Testis (tissue), 2 donors: ENCODE measurements at regions not wholly inside any gene's neighbourhood (a gene's known extent, or its start where the extent isn't known, plus 50 kb on each side); places are given as distances from the start of the nearest gene placed in this dataset.

Source experiments
- DNase-seq: peaks from one replicate; pipeline ENCODE4 v3.0.0-alpha.2; 2019
- H3K27ac ChIP-seq, 2 donors: fragments of 200-600 bp; sonication (generic); one replicate each; pipeline ENCODE4 v1.5.1; 2019
- H3K27me3 ChIP-seq: fragments of 200-600 bp; sonication (generic); one replicate; pipeline ENCODE4 v1.5.1; 2019
- H3K36me3 ChIP-seq: fragments of 200-600 bp; sonication (generic); one replicate; pipeline ENCODE4 v1.5.1; 2017; ENCODE audit warnings: low read depth; ENCODE audit errors: missing control alignments
- H3K4me1 ChIP-seq: fragments of 200-600 bp; sonication (generic); one replicate; pipeline ENCODE4 v1.5.1; 2019
- H3K4me3 ChIP-seq, 2 donors: fragments of 200-600 bp; sonication (generic); one replicate each; pipeline ENCODE4 v1.5.1; 2017 to 2019
- H3K9me3 ChIP-seq: fragments of 200-600 bp; sonication (generic); one replicate; pipeline ENCODE4 v1.5.1; 2017
- CTCF ChIP-seq, 3 experiments: fragments of 450-650 bp in 2 of 3; fragments of 200-600 bp in 1 of 3; sonication (generic) in 1 of 3; IDR thresholded peaks; one replicate each; pipeline ENCODE4 v1.5.1; 2016 to 2019; ENCODE audit warnings: antibody characterized with exemption in 3 of 3, mild to moderate bottlenecking in 2 of 3, moderate library complexity in 1 of 3
- POLR2A ChIP-seq: fragments of 450-650 bp; IDR thresholded peaks from one replicate; pipeline ENCODE4 v1.6.1; 2017; ENCODE audit warnings: antibody characterized with exemption, mild to moderate bottlenecking, moderate library complexity
- WGBS, 2 donors: methylation state at CpG; one replicate each; pipeline ENCODE4 v1.1.5; 2018; 5-methylcytosine and 5-hydroxymethylcytosine counted together
- intact Hi-C: fragments of 100-400 bp; cut with DNase I; formaldehyde crosslinking; loops from one replicate; pipeline ENCODE4 v1.15.1; 2023; ENCODE audit warnings: low total_unique reads

- TF ChIP-seq CTCF (IDR thresholded peaks at IDR 0.05) (no peak), POLR2A (no peak)
- Histone ChIP-seq H3K36me3 (no peaks in the 10 kb centered on the region), H3K4me1 (peaks cover 3% of the 10 kb centered on the region), H3K27ac (no peak overlapping the region), H3K27me3 (no peaks in the 10 kb centered on the region), H3K9me3 (no peaks in the 10 kb centered on the region), H3K4me3 (no peak overlapping the region)
- DNase-seq = no peak
- 55% methylated on average over 8 to 12 of the region's 12 CpGs for WGBS, 2 donors
- intact Hi-C loops = no loop called here
Observed at GRCh38 chrX:38992441-38993096, 191.3 kb downstream of the MID1IP1 start.

- intact Hi-C loops = no loop called here
- Histone ChIP-seq H3K27me3 (no peaks in the 10 kb centered on the region), H3K27ac (no peak overlapping the region), H3K4me3 (no peak overlapping the region), H3K4me1 (peaks cover 3% of the 10 kb centered on the region), H3K9me3 (no peaks in the 10 kb centered on the region), H3K36me3 (no peaks in the 10 kb centered on the region)
- DNase-seq = no peak
- TF ChIP-seq CTCF (IDR thresholded peaks at IDR 0.05) (no peak), POLR2A (no peak)
- WGBS, 2 donors = 47 to 67% methylated on average over 1 of the region's 1 CpG
Observed at GRCh38 chrX:38993500-38993899, 192.2 kb downstream of the MID1IP1 start.

GRCh38 chrX:38999099-38999498 is 197.8 kb downstream of the MID1IP1 start:
- no peak for TF ChIP-seq POLR2A
- no peak for TF ChIP-seq CTCF (IDR thresholded peaks at IDR 0.05)
- H3K9me3 ChIP-seq = no peaks in the 10 kb centered on the region
- H3K27ac ChIP-seq = no peak overlapping the region
- no peak for DNase-seq
- intact Hi-C loops = no loop called here
- H3K27me3 ChIP-seq = no peaks in the 10 kb centered on the region
- no peak overlapping the region for H3K4me3 ChIP-seq
- WGBS, 2 donors = 86 to 100% methylated on average over 2 of the region's 2 CpGs
- H3K4me1 ChIP-seq = no peaks in the 10 kb centered on the region
- no peaks in the 10 kb centered on the region for H3K36me3 ChIP-seq

- TF ChIP-seq CTCF (IDR thresholded peaks at IDR 0.05) (no peak), POLR2A (no peak)
- 54 to 56% methylated on average over 2 of the region's 2 CpGs for WGBS, 2 donors
Observed at GRCh38 chrX:38999967-39000745, 198.9 kb downstream of the MID1IP1 start.

More at GRCh38 chrX:38999967-39000745, 198.9 kb downstream of the MID1IP1 start:
- H3K27ac ChIP-seq = no peak overlapping the region
- no peaks in the 10 kb centered on the region for H3K9me3 ChIP-seq
- H3K4me3 ChIP-seq = no peak overlapping the region
- intact Hi-C loops = no loop called here
- DNase-seq = no peak
- no peaks in the 10 kb centered on the region for H3K27me3 ChIP-seq
- H3K4me1 ChIP-seq = no peaks in the 10 kb centered on the region
- no peaks in the 10 kb centered on the region for H3K36me3 ChIP-seq
